GM12891 (cell line): ENCODE measurements at regions not wholly inside any gene's neighbourhood (a gene's known extent, or its start where the extent isn't known, plus 50 kb on each side); places are given as distances from the start of the nearest gene placed in this dataset.

Experiments used
- POLR2A ChIP-seq: IDR thresholded peaks from 2 replicates; pipeline ENCODE4 v1.6.1; 2011; ENCODE audit warnings: low read depth, low read length, control low read depth
- POLR2AphosphoS5 ChIP-seq: IDR thresholded peaks from 2 replicates; pipeline ENCODE4 v1.6.1; 2011; ENCODE audit warnings: low read depth, low read length, control low read depth
- POU2F2 ChIP-seq: IDR thresholded peaks from 2 replicates; pipeline ENCODE4 v1.6.1; 2011; ENCODE audit warnings: low read depth, mild to moderate bottlenecking, control low read depth, low read length, moderate library complexity
- TAF1 ChIP-seq: IDR thresholded peaks from 2 replicates; pipeline ENCODE4 v1.6.1; 2011; ENCODE audit warnings: low read depth, low read length, control low read depth

- TF ChIP-seq POU2F2 (no peak), POLR2AphosphoS5 (no peak), TAF1 (no peak), POLR2A (no peak)
Measured at GRCh38 chr9:106298997-106299396, 564.0 kb upstream of the ZNF462 start.
